BJ (cell line): ENCODE measurements at regions not wholly inside any gene's neighbourhood (a gene's known extent, or its start where the extent isn't known, plus 50 kb on each side); places are given as distances from the start of the nearest gene placed in this dataset.

Source experiments
- CTCF ChIA-PET: fragments of 350-600 bp; formaldehyde crosslinking; extraction: SDS; loops from one replicate; lab custom pipeline; 2021; ENCODE audit warnings: antibody characterized with exemption, inconsistent platforms; lab: Yijun Ruan, JAX
- POLR2A ChIA-PET: fragments of 300-600 bp; sonication (Branson Sonifier 250); formaldehyde crosslinking; extraction: SDS; loops from one replicate; lab custom pipeline; 2021; ENCODE audit warnings: antibody characterized with exemption; lab: Charles Lee
- DNase-seq: peaks from one replicate; pipeline ENCODE4 v3.0.0-alpha.2; 2011; ENCODE audit warnings: low read depth
- H3K27me3 ChIP-seq: 2 replicates; pipeline ENCODE4 v1.6.0; 2011; ENCODE audit warnings: low read length; ENCODE audit not compliant: control insufficient read depth, insufficient read depth
- H3K36me3 ChIP-seq: 2 replicates; pipeline ENCODE4 v1.5.1; 2011; ENCODE audit warnings: low read length; ENCODE audit not compliant: control insufficient read depth, insufficient read depth
- H3K4me3 ChIP-seq: 2 replicates; pipeline ENCODE4 v1.5.1; 2011; ENCODE audit warnings: low read depth, mild to moderate bottlenecking, control low read depth, low read length
- TF ChIP-seq, protein P1 (sequence below): IDR thresholded peaks from 2 replicates; pipeline ENCODE4 v1.5.1; 2011; ENCODE audit warnings: low read depth, mild to moderate bottlenecking, control low read depth, inconsistent platforms, low read length, moderate library complexity; ENCODE audit not compliant: insufficient read depth

DNA sequence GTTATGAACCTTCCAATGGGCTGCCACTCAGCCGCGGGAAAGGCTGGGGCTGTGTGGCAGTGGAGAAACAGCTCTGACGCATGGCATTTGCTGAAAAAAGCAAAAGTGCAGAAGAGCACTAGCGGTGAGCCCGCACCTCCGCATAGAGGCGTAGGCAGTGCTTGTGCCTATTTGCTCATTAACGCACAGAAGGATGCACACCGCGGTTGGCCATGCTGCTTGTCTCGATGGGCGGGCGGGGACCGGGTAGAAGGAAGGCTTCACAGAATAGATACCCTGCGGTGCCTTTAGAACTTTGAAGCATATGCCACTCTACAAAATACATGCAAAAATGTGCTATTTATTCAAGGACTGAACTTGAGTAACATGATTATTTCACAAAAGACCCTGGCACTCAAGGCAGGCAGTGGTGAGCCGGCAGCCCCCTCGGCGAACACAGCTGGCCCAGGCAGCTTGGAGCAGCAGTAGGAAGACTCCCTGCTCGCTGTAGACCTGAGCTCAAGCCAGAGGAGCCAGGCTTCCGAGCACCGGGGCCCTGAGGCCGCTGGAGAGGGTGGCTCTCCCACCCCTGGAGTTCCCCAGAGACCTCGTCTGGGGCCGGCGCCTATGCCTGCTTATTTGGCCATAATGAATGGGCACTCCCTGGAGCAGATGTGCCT lies 71.5 kb downstream of the SIK1 start:
- Histone ChIP-seq H3K36me3 (no peaks in the 10 kb centered on the region), H3K4me3 (no peak overlapping the region), H3K27me3 (no peaks in the 10 kb centered on the region)
- CTCF ChIA-PET, result no interaction called here
- POLR2A ChIA-PET, result interaction anchor here (0.6 kb wide), 1 partner anchor 259 kb away, joined by 5 read pairs; no protein-coding TSS in a partner anchor
- TF ChIP-seq, protein P1, sequence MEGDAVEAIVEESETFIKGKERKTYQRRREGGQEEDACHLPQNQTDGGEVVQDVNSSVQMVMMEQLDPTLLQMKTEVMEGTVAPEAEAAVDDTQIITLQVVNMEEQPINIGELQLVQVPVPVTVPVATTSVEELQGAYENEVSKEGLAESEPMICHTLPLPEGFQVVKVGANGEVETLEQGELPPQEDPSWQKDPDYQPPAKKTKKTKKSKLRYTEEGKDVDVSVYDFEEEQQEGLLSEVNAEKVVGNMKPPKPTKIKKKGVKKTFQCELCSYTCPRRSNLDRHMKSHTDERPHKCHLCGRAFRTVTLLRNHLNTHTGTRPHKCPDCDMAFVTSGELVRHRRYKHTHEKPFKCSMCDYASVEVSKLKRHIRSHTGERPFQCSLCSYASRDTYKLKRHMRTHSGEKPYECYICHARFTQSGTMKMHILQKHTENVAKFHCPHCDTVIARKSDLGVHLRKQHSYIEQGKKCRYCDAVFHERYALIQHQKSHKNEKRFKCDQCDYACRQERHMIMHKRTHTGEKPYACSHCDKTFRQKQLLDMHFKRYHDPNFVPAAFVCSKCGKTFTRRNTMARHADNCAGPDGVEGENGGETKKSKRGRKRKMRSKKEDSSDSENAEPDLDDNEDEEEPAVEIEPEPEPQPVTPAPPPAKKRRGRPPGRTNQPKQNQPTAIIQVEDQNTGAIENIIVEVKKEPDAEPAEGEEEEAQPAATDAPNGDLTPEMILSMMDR, result no peak
- DNase-seq, result no peak

DNA sequence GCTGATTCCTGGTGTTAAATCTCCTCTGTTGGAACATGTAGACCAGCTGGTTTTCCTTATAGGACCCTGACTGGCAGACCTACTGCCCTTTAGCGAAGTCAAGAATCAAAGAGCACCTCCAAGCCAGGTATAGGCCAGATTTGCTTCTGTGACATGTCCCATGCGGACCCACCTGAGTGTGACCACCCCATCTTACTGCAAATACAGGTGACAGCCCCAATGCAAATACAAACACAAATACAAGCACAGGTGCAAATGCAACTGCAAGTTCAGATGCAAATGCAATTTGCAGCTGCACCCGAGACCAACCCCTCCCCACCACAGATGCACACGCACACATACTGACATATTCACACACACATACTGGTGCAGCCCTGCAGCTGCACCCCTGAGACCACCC lies 72.3 kb downstream of the SIK1 start:
- no peaks in the 10 kb centered on the region for H3K27me3 ChIP-seq
- TF ChIP-seq, protein P1, result no peak
- no peak for DNase-seq
- POLR2A ChIA-PET, result no interaction called here
- H3K4me3 ChIP-seq, result no peak overlapping the region
- CTCF ChIA-PET, result no interaction called here
- no peaks in the 10 kb centered on the region for H3K36me3 ChIP-seq

DNA sequence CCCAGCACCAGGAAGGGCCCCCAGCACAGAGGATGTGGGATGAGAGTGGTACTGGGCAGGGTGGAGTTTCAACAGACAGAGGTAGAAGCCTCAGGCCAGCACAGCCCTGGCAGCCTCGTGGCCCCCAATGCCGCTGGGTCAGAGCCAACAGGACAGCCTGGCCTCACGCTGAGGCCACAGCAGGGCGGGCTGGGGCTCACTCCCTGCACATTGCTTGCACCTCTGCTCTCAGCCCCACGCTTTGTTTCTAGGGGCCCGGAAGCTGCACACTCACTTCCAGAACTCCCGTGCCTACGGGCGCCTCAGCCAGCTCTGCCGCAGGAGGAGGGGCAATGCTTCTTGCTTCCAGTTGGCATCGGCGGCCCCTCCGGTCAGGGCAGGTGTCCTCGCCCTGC lies 72.9 kb downstream of the SIK1 start:
- no peak for DNase-seq
- ChIA-PET POLR2A (no interaction called here), CTCF (no interaction called here)
- TF ChIP-seq, protein P1, result no peak
- Histone ChIP-seq H3K4me3 (no peak overlapping the region), H3K27me3 (no peaks in the 10 kb centered on the region), H3K36me3 (no peaks in the 10 kb centered on the region)

DNA sequence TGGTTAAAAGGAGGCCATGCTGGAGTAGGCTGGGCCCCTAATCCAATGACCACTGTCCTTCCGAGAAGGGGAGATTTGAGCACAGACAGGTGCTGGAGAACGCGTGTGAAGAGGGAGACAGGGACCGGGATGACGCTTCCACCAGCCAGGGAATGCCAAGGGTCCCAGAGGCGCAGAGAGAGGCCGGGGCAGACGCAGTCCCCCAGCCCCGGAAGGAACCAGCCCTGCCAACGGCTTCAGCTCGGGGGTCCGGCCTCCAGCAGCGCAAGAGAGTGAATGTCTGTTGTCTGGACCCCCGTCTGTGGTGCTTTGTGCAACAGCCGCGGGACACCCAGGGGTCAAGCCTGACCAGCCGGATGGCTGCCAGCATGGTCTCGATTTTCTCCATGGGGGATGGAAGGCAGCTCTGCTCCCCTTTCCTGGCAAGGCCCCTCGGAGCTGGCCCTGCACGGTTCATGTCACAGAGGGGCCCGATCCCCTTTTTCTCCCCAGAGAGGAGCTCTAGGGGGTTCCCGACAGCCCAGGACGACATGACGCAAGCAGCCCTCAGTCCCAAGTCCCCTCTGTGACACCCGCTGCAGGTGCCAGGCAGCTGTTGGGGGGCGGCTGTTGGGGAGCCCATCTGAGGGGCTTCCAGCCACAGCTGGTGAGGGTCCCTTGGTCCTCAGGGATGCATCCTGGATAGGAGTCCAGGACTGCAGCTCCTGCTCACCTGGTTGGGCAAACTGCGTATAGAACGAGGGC lies 73.5 kb downstream of the SIK1 start:
- TF ChIP-seq, protein P1, result no peak
- no peaks in the 10 kb centered on the region for H3K27me3 ChIP-seq
- no peak for DNase-seq
- CTCF ChIA-PET, result no interaction called here
- POLR2A ChIA-PET, result no interaction called here
- no peak overlapping the region for H3K4me3 ChIP-seq
- H3K36me3 ChIP-seq, result no peaks in the 10 kb centered on the region

DNA sequence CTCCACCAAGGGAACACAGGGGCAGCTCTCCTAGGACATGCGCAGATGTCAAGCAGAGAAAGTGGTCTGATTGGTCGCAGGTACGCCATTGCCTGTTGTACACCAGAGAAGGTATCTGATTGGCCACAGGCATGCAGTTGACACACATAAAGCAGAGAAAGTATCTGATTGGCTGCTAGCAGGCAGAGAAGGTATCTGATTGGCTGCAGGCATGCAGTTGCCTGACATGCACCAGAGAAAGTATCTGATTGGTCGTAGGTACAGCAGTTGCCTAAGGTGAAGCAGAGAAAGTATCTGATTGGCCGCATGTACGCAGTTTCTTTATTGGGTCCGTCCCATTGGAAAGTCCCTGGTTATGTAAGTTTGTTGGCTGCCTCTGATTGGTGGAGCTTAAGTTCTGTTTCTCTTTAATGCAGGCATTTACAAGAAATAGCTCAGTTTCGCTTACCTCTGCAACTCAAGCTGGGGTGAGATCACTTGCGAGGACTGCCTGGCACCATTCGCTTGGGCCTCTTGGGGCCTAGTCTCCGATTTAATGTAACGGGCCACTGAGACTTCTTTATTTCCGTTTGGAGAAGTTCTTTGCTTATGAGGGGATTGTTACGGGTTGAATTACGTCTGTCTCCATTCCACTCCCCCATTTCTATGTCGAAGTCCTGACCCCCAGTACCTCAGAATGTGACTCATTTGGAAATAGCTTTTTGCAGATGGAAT lies 74.2 kb downstream of the SIK1 start:
- Histone ChIP-seq H3K27me3 (no peaks in the 10 kb centered on the region), H3K4me3 (no peak overlapping the region), H3K36me3 (no peaks in the 10 kb centered on the region)
- TF ChIP-seq, protein P1, result no peak
- CTCF ChIA-PET, result no interaction called here
- DNase-seq, result no peak
- POLR2A ChIA-PET, result no interaction called here
